LNCAP (cell line): ENCODE measurements at regions not wholly inside any gene's neighbourhood (a gene's known extent, or its start where the extent isn't known, plus 50 kb on each side); places are given as distances from the start of the nearest gene placed in this dataset.

Experiments
- CTCF ChIP-seq: fragments of 450-650 bp; IDR thresholded peaks from 2 replicates; pipeline ENCODE4 v1.5.1; 2017; ENCODE audit warnings: mild to moderate bottlenecking

GRCh38 chr6:21869085-21869771 is 275.7 kb downstream of the SOX4 start:
- no peak for TF ChIP-seq CTCF

- TF ChIP-seq CTCF = no peak
Observed at GRCh38 chr6:21870076-21870730, 276.7 kb downstream of the SOX4 start.

DNA sequence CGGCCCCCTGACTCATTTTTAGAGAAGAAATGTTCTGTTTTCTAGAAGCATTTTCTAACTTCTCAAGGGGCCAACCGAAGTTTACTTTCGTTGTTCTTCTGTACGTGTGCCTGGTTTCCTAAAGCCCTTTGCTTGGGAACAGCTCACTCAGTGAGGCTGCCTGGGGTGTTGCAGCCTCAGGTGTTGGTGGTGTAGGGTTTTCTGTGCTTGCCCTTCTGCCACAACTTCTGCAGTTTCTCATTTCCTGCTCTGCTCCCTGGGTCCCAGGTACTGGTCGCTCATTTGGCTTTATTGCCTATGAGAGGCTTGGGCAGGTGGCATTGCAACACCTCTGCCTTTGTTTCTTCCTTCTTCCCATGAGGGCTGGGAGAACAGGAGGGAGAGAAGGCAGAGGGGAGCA is 278.3 kb downstream of the SOX4 start:
- TF ChIP-seq CTCF = no peak

GRCh38 chr6:21872749-21873148 is 279.2 kb downstream of the SOX4 start:
- TF ChIP-seq CTCF = no peak

- TF ChIP-seq CTCF = no peak
Observed at GRCh38 chr6:21873562-21873961, 280.0 kb downstream of the SOX4 start.

- no peak for TF ChIP-seq CTCF
Observed at GRCh38 chr6:21874372-21874771, 280.8 kb downstream of the SOX4 start.

- TF ChIP-seq CTCF = no peak
Observed at GRCh38 chr6:21881969-21882465, 288.5 kb downstream of the SOX4 start.
